ENCODE measurements at regions not wholly inside any gene's neighbourhood (a gene's known extent, or its start where the extent isn't known, plus 50 kb on each side); places are given as distances from the start of the nearest gene placed in this dataset.

GRCh38 chr2:17012297-17012696 is 346.7 kb upstream of the CYRIA start:
- no peak for DNase-seq (ENCODE audit: low read depth)
- H3K4me3 ChIP-seq (ENCODE audit: low read depth, low read length): no peak overlapping the region
- TF ChIP-seq CTCF (IDR thresholded peaks at IDR 0.05; ENCODE audit: control insufficient read depth, extremely low read depth, insufficient read depth): no peak

DNA sequence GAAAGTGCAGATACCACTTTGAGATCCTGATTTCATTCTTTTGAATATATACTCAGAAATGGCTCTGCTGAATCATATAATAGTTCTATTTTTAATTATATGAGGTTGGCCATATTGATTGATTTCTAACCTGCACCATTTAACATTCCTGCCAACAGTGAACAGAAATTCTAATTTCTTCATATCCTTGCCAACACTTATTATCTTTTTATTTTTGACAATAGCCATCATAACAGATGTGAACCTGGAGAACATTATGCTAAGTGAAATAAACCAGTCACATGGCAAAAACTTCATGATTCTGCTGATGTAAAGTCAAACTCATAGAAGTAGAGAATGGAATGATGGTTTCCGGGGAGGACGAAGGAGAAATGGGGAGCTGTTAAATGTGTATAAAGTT is 344.5 kb upstream of the CYRIA start:
- no peak overlapping the region for H3K4me3 ChIP-seq (ENCODE audit: low read depth, low read length)
- no peak for TF ChIP-seq CTCF (IDR thresholded peaks at IDR 0.05; ENCODE audit: control insufficient read depth, extremely low read depth, insufficient read depth)
- no peak for DNase-seq (ENCODE audit: low read depth)

DNA sequence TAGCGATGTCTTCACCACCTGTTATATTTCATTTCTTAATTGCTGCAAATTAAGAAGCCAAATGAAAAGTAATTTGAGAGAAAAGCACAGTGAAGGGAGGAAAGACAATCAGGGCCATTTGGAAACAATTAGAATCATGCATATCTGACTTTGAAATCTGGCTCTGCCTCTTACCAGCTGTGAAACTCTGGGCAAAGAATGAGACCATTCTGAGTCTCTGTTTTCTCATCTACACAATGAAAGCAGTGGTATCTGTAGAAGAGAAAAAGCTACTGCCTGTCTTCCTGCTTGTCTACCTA is 334.5 kb upstream of the CYRIA start:
- H3K4me3 ChIP-seq (ENCODE audit: low read depth, low read length): no peak overlapping the region
- TF ChIP-seq CTCF (IDR thresholded peaks at IDR 0.05; ENCODE audit: control insufficient read depth, extremely low read depth, insufficient read depth): no peak
- DNase-seq (ENCODE audit: low read depth): no peak

DNA sequence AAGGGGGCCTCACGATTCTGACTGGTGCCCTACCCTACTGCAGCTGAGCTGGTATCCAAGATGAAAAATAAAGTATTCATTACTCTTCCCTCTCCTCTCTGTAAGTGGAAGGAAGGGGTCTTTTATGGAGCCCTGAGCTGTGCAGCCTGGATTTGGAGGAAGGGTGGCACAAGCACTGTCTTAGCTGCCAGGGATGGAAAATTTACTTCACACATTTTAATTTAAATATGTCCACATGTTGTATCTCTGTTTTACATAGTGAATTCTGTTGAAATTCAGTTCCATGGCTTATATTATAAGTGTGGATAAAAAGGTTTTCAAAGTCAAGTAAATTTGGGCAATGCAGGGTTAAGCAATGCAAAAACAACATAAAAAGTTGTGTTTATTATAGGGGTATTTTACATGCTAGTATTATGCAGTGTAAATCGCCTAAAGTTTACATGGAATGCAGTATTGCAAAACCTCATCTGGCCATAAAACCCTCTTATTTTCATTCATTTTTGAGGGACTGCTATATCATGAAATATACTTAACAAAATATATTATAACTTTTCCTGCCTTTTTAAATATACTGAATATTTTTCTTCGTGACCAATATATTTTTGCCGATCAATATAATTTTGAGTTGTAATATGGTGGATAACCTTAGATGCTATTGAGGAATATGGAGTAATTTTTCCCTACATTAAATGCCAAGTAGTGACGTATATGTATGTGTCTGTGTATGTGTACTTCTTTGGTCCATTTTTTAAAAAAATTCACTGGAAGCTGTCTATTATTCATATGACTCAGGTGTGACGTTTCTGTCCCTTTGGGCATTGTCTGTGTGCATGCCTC is 333.9 kb upstream of the CYRIA start:
- no peak overlapping the region for H3K4me3 ChIP-seq (ENCODE audit: low read depth, low read length)
- no peak for DNase-seq (ENCODE audit: low read depth)
- no peak for TF ChIP-seq CTCF (IDR thresholded peaks at IDR 0.05; ENCODE audit: control insufficient read depth, extremely low read depth, insufficient read depth)

DNA sequence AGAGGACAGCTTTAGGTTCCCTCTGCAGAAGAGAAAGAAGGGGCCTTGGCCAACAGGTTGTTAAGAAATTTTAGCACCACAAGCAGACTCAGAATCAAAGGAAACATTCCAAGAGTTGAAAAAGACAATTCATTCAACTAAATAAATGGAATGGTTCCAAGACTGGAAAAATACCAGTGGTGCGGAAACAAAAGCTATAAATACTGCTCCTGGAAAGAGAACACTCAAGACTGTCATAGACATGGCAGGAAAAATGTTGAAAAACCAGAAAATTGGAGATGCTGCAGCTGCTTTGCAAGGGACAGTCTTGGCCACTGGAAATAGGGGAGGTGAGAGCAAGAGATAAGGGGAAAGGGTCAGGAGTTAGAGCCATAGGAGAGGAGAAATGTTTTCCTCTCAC is 312.7 kb upstream of the CYRIA start:
- H3K4me3 ChIP-seq (ENCODE audit: low read depth, low read length): no peak overlapping the region
- DNase-seq (ENCODE audit: low read depth): no peak
- TF ChIP-seq CTCF (IDR thresholded peaks at IDR 0.05; ENCODE audit: control insufficient read depth, extremely low read depth, insufficient read depth): no peak

DNA sequence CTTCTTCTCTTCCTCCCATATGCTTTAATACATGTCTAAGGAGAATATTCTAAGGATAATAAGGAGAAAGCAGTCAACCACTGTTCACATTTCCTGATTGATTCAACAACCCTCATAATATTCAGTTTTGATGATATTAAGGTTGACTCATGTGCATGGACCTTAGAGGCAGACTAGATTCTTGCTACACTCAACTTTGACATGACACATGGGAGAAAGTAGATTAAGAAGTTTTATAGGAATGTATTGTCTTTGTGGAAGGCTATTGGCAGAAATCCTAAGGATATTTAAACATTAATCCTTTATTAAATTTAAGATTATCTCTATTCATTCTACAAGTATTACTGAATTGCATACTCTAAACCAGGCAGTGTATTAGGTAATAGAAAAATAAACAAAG is 309.1 kb upstream of the CYRIA start:
- TF ChIP-seq CTCF (IDR thresholded peaks at IDR 0.05; ENCODE audit: control insufficient read depth, extremely low read depth, insufficient read depth): no peak
- H3K4me3 ChIP-seq (ENCODE audit: low read depth, low read length): no peak overlapping the region
- no peak for DNase-seq (ENCODE audit: low read depth)

Data from LNCaP clone FGC (cell line).